OCI-LY3 (cell line): ENCODE measurements at regions not wholly inside any gene's neighbourhood (a gene's known extent, or its start where the extent isn't known, plus 50 kb on each side); places are given as distances from the start of the nearest gene placed in this dataset.

Experiments
- EZH2phosphoT487 ChIP-seq: fragments of 200-600 bp; shearing (Covaris generic); IDR thresholded peaks from 2 replicates; pipeline ENCODE4 v1.6.1; 2018; ENCODE audit warnings: antibody characterized with exemption, mixed run types, low read depth
- TF ChIP-seq, protein P1 (sequence below): fragments of 200-600, 300-600 bp; sonication (generic); IDR thresholded peaks from 2 replicates; pipeline ENCODE4 v1.5.1; 2014; ENCODE audit warnings: antibody characterized with exemption, low read length, low read depth

DNA sequence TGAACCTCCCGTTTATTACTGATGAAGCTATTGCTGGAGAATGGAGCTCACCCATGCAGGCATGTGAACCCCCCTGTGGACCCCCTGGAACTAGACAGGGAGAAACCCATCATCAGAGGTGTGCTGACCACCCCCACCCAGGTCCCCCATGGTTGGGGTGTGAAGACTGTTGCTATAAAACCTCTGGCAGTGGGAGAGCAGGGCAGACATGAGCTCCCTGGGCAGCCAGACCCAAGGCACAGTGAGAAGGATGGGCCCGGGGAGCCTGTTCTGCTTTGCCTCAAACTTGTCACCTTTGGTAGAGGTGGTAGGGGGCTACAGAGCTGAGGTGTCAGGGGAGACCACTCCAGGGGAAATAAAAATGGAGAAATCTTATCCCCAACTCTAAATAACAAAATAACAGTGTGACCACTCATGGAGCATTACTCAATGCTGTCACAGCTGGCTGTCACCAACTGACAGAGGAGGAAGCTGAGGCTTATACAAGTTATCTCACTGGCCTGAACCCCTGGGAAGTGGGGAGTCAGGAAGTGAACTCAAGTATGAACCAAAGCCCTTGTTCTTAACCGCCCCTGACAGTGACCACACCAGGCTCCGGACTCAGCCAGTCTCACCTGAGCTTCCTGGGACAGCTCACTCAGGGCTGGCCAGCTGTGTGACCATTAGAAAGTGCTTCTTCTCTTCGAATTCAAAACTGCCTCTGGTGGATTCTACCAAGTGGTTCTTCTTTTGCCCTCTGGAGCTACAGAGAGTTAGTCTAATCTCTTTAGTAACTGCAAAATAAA is 698.8 kb downstream of the MATN1 start:
- TF ChIP-seq, protein P1, sequence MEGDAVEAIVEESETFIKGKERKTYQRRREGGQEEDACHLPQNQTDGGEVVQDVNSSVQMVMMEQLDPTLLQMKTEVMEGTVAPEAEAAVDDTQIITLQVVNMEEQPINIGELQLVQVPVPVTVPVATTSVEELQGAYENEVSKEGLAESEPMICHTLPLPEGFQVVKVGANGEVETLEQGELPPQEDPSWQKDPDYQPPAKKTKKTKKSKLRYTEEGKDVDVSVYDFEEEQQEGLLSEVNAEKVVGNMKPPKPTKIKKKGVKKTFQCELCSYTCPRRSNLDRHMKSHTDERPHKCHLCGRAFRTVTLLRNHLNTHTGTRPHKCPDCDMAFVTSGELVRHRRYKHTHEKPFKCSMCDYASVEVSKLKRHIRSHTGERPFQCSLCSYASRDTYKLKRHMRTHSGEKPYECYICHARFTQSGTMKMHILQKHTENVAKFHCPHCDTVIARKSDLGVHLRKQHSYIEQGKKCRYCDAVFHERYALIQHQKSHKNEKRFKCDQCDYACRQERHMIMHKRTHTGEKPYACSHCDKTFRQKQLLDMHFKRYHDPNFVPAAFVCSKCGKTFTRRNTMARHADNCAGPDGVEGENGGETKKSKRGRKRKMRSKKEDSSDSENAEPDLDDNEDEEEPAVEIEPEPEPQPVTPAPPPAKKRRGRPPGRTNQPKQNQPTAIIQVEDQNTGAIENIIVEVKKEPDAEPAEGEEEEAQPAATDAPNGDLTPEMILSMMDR = no peak
- TF ChIP-seq EZH2phosphoT487 = no peak
